ENCODE measurements at regions not wholly inside any gene's neighbourhood (a gene's known extent, or its start where the extent isn't known, plus 50 kb on each side); places are given as distances from the start of the nearest gene placed in this dataset.

- DNase-seq, result no peak
Measured at GRCh38 chr2:3100386-3100785, 277.2 kb downstream of the EIPR1 start.

GRCh38 chr2:3099860-3100234 lies 277.8 kb downstream of the EIPR1 start:
- DNase-seq, result no peak

GRCh38 chr2:3099145-3099859 lies 278.3 kb downstream of the EIPR1 start:
- DNase-seq, result no peak

- no peak for DNase-seq
Measured at GRCh38 chr2:3098231-3098630, 279.4 kb downstream of the EIPR1 start.

- no peak for DNase-seq
Measured at GRCh38 chr2:3097804-3098203, 279.8 kb downstream of the EIPR1 start.

- no peak for DNase-seq
Measured at GRCh38 chr2:3094999-3095958, 282.3 kb downstream of the EIPR1 start.

GRCh38 chr2:3094318-3094717 lies 283.3 kb downstream of the EIPR1 start:
- DNase-seq, result no peak

- DNase-seq, result no peak
Measured at GRCh38 chr2:3091696-3092095, 285.9 kb downstream of the EIPR1 start.

GRCh38 chr2:3082705-3083104 lies 294.9 kb downstream of the EIPR1 start:
- no peak for DNase-seq

- no peak for DNase-seq
Measured at GRCh38 chr2:3079959-3080948, 297.4 kb downstream of the EIPR1 start.

- no peak for DNase-seq
Measured at GRCh38 chr2:3079466-3079865, 298.2 kb downstream of the EIPR1 start.

GRCh38 chr2:3078684-3079083 lies 298.9 kb downstream of the EIPR1 start:
- no peak for DNase-seq

GRCh38 chr2:3076848-3077642 lies 300.6 kb downstream of the EIPR1 start:
- DNase-seq, result no peak

GRCh38 chr2:3075991-3076340 lies 301.7 kb downstream of the EIPR1 start:
- no peak for DNase-seq

GRCh38 chr2:3075316-3075990 lies 302.2 kb downstream of the EIPR1 start:
- DNase-seq, result no peak

- DNase-seq, result no peak
Measured at GRCh38 chr2:3073704-3074103, 303.9 kb downstream of the EIPR1 start.

GRCh38 chr2:3073041-3073595 lies 304.5 kb downstream of the EIPR1 start:
- no peak for DNase-seq

- DNase-seq, result no peak
Measured at GRCh38 chr2:3071685-3072263, 305.8 kb downstream of the EIPR1 start.

GRCh38 chr2:3066831-3067230 lies 310.8 kb downstream of the EIPR1 start:
- no peak for DNase-seq

GRCh38 chr2:3065928-3066327 lies 311.7 kb downstream of the EIPR1 start:
- DNase-seq, result no peak
